ENCODE measurements at regions not wholly inside any gene's neighbourhood (a gene's known extent, or its start where the extent isn't known, plus 50 kb on each side); places are given as distances from the start of the nearest gene placed in this dataset.

DNA sequence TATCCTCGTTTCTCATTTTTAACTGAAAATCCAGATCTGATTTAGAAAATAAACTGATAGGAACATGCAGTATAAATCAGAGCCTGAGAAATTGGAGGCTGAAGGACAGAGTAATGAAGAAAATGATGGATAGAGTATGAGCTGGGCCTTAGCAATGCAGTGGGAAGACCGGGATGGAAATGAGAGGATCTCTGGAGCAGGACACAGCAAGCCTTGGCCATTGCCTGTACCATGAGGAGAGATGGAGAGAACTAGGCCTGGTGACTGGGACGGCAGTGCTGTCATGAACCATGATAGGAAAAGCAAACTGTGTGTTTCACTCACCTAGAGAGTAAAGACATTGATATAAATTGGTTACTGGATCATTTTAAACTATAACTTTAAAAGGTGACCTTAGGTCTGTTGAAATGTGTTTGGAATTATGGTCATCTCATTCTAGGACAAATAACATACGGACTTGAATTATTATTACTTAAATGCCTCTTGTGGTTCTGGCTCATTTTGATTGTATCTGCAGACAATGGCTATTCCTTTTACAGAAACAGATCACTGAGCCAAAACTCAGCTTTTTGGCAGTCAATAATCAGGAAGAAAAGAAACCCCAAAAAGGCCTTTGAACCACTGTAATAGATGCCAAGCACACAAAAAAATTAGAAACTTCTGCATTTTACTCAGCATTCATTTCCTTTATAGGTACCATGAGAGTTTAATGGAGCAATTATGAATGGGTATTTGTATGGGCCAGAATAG lies 251.9 kb upstream of the PRKD1 start:
- no peaks in the 10 kb centered on the region for H3K4me1 Mint-ChIP-seq (ENCODE audit: insufficient read depth, unreplicated experiment)
- peaks cover 2% of the 10 kb centered on the region for H3K36me3 Mint-ChIP-seq (ENCODE audit: insufficient read depth, unreplicated experiment)
- H3K9me3 Mint-ChIP-seq (ENCODE audit: unreplicated experiment): no peaks in the 10 kb centered on the region
- DNase-seq (ENCODE audit: unreplicated experiment): no peak
- ChIA-PET POLR2A (no interaction called here), CTCF (no interaction called here)
- H3K27me3 Mint-ChIP-seq (ENCODE audit: insufficient read depth, unreplicated experiment): no peaks in the 10 kb centered on the region
- no TSS peak for BruUV-seq (replicated peaks)
- no peak overlapping the region for H3K27ac Mint-ChIP-seq (ENCODE audit: low read depth, unreplicated experiment)
- TF ChIP-seq, protein P1, sequence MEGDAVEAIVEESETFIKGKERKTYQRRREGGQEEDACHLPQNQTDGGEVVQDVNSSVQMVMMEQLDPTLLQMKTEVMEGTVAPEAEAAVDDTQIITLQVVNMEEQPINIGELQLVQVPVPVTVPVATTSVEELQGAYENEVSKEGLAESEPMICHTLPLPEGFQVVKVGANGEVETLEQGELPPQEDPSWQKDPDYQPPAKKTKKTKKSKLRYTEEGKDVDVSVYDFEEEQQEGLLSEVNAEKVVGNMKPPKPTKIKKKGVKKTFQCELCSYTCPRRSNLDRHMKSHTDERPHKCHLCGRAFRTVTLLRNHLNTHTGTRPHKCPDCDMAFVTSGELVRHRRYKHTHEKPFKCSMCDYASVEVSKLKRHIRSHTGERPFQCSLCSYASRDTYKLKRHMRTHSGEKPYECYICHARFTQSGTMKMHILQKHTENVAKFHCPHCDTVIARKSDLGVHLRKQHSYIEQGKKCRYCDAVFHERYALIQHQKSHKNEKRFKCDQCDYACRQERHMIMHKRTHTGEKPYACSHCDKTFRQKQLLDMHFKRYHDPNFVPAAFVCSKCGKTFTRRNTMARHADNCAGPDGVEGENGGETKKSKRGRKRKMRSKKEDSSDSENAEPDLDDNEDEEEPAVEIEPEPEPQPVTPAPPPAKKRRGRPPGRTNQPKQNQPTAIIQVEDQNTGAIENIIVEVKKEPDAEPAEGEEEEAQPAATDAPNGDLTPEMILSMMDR (IDR thresholded peaks at IDR 0.05; ENCODE audit: unreplicated experiment): no peak
- no peak overlapping the region for H3K4me3 Mint-ChIP-seq (ENCODE audit: unreplicated experiment)
- intact Hi-C loops (cut with micrococcal nuclease): no loop called here

DNA sequence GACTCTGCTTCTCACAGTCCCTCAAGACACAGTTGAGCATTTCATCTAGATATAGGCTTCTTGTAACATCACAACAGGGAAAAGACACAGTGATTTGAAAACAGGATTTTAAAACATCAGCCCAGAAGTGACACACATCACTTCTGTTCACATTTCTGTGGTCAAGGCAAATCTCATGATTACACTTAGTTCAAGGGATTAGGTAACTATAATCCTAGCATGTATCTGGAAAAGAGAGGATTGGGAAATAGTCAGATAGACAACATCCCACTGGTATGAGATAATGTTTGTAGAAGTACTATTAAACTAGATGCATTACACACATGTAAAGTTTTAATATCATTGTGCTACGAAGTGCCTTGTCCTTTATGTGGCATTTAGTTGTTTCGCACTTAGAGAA lies 252.6 kb upstream of the PRKD1 start:
- H3K4me1 Mint-ChIP-seq (ENCODE audit: insufficient read depth, unreplicated experiment): no peaks in the 10 kb centered on the region
- ChIA-PET POLR2A (no interaction called here), CTCF (no interaction called here)
- H3K27me3 Mint-ChIP-seq (ENCODE audit: insufficient read depth, unreplicated experiment): no peaks in the 10 kb centered on the region
- TF ChIP-seq, protein P1 (IDR thresholded peaks at IDR 0.05; ENCODE audit: unreplicated experiment): no peak
- no peak for DNase-seq (ENCODE audit: unreplicated experiment)
- no peak overlapping the region for H3K4me3 Mint-ChIP-seq (ENCODE audit: unreplicated experiment)
- H3K27ac Mint-ChIP-seq (ENCODE audit: low read depth, unreplicated experiment): no peak overlapping the region
- intact Hi-C loops (cut with micrococcal nuclease): no loop called here
- H3K36me3 Mint-ChIP-seq (ENCODE audit: insufficient read depth, unreplicated experiment): peaks cover 7% of the 10 kb centered on the region
- BruUV-seq (replicated peaks): no TSS peak
- no peaks in the 10 kb centered on the region for H3K9me3 Mint-ChIP-seq (ENCODE audit: unreplicated experiment)

DNA sequence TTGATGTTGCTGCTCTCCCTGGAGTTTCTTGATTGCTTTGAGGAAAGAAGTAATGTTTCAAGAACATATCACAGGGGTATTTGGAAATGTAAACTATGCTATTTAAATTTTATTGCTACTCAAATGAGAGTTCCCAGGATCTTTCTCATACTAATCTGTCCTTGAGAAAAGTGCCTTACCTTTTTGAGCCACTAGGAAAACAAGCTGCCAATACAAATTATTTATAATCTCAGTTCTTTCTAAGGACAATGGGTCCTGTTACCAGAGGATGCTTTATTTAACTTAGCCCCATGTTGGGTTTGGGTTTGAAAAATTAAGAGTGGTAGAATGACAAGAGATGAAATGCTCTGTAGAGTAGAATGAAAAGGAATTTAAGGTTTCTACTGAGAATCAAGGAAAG lies 258.2 kb upstream of the PRKD1 start:
- TF ChIP-seq, protein P1 (IDR thresholded peaks at IDR 0.05; ENCODE audit: unreplicated experiment): peak; percentile 21
- no peak for DNase-seq (ENCODE audit: unreplicated experiment)
- peaks cover 12% of the 10 kb centered on the region for H3K36me3 Mint-ChIP-seq (ENCODE audit: insufficient read depth, unreplicated experiment)
- H3K9me3 Mint-ChIP-seq (ENCODE audit: unreplicated experiment): no peaks in the 10 kb centered on the region
- H3K27ac Mint-ChIP-seq (ENCODE audit: low read depth, unreplicated experiment): no peak overlapping the region
- CTCF ChIA-PET: no interaction called here
- BruUV-seq (replicated peaks): no TSS peak
- POLR2A ChIA-PET: no interaction called here
- intact Hi-C loops (cut with micrococcal nuclease): no loop called here
- H3K4me1 Mint-ChIP-seq (ENCODE audit: insufficient read depth, unreplicated experiment): no peaks in the 10 kb centered on the region
- H3K27me3 Mint-ChIP-seq (ENCODE audit: insufficient read depth, unreplicated experiment): no peaks in the 10 kb centered on the region
- H3K4me3 Mint-ChIP-seq (ENCODE audit: unreplicated experiment): no peak overlapping the region

DNA sequence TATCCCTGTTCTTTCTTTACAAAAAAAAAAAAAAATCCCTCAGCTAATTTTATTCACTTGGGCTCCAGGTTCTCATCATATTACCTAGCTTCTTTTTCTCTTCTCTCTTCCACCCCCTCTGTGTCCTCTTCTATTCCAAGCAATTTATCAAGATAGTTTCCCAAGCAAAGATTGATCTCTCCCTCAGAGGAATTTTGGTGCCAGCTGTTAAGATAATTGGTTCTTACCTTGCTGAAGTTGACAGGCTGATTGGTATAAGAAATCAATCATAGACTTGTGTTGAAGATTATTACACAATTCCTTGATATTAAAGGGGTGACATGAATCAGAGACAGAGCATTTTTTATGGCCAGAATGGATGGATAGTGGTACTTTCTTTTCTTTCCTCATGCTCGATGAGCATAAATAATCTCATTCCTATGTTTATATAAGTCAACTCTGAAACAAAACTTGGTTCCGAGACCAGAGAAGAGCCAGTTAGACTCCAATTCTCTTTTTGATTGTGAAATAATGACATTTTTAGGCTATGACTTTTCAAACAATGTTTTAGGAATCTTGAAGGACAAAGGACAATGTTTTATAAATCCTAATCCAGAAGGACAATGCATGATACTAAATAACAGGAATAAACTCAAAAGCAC lies 264.1 kb upstream of the PRKD1 start:
- Mint-ChIP-seq H3K27me3 (ENCODE audit: insufficient read depth, unreplicated experiment) (no peaks in the 10 kb centered on the region), H3K4me1 (ENCODE audit: insufficient read depth, unreplicated experiment) (peaks cover 22% of the 10 kb centered on the region), H3K27ac (ENCODE audit: low read depth, unreplicated experiment) (no peak overlapping the region), H3K36me3 (ENCODE audit: insufficient read depth, unreplicated experiment) (peaks cover 5% of the 10 kb centered on the region), H3K4me3 (ENCODE audit: unreplicated experiment) (no peak overlapping the region), H3K9me3 (ENCODE audit: unreplicated experiment) (no peaks in the 10 kb centered on the region)
- ChIA-PET CTCF (interaction anchor here (0.6 to 1.3 kb wide), 7 partner anchors 16 to 1815 kb away, joined by 3 to 4 read pairs (median 3); no protein-coding TSS in a partner anchor), POLR2A (no interaction called here)
- no TSS peak for BruUV-seq (replicated peaks)
- intact Hi-C loops (cut with micrococcal nuclease): no loop called here
- DNase-seq (ENCODE audit: unreplicated experiment): no peak
- TF ChIP-seq, protein P1 (IDR thresholded peaks at IDR 0.05; ENCODE audit: unreplicated experiment): no peak
